ENCODE measurements at regions not wholly inside any gene's neighbourhood (a gene's known extent, or its start where the extent isn't known, plus 50 kb on each side); places are given as distances from the start of the nearest gene placed in this dataset.
"Not testable (repeated sequence)": the region's sequence is repeated elsewhere in the genome, so short reads cannot be mapped to it uniquely, and the experiment has no call there.

DNA sequence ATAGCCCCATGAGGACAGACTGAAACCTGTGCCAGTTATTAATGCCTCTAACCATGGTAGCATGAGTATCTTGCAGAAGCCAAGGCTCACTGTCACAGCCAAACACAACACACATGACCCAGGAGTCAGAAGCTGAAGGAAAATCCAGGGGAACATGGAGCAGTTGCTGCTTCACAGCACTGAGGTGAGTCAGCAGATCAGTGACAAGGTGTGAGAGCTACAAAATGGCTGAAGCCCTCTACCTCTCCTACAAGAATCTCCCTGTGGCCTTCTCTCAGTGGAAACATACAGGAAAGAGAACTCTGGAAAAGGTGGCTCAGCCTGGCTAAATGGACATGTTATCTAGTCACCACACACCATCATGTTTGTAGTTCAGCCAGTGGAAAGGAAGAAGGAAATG, 93.5 kb downstream of the NAB1 start:
- DNase-seq (ENCODE audit: low read depth, low spot score) = no peak

DNA sequence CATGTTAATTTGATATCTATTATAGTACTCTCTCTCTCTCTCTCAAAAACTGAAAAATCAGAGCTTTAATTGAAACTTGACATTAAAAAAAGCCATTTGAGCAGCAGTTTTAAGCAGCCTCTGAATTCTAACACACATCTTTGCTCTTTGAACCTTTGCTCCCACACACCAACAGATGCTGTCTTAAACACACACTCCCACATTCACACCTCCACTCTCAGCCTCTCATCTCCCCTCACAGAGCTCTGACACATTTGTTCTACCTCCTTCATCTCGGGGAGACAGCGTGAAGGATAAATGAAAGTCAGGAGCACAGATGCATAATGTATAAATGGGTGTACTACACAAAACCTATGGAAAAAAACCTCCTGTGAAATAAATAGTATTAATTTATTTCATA, 95.2 kb downstream of the NAB1 start:
- no peak for DNase-seq (ENCODE audit: low read depth, low spot score)

GRCh38 chr2:190746971-190747761, 98.3 kb downstream of the NAB1 start:
- no peak for DNase-seq (ENCODE audit: low read depth, low spot score)

GRCh38 chr2:190748966-190749365, 100.1 kb downstream of the NAB1 start:
- peak; percentile 37 for DNase-seq (ENCODE audit: low read depth, low spot score)

- no peak for DNase-seq (ENCODE audit: low read depth, low spot score)
Observed at GRCh38 chr2:190755772-190756415, 107.0 kb downstream of the NAB1 start.

- peak; percentile 66 for DNase-seq (ENCODE audit: low read depth, low spot score)
Observed at GRCh38 chr2:190759749-190760213, 110.9 kb downstream of the NAB1 start.

- not testable (repeated sequence) for DNase-seq (ENCODE audit: low read depth, low spot score)
Observed at GRCh38 chr2:190760353-190761150, 111.7 kb downstream of the NAB1 start.

GRCh38 chr2:190761216-190761615, 112.3 kb downstream of the NAB1 start:
- not testable (repeated sequence) for DNase-seq (ENCODE audit: low read depth, low spot score)

DNA sequence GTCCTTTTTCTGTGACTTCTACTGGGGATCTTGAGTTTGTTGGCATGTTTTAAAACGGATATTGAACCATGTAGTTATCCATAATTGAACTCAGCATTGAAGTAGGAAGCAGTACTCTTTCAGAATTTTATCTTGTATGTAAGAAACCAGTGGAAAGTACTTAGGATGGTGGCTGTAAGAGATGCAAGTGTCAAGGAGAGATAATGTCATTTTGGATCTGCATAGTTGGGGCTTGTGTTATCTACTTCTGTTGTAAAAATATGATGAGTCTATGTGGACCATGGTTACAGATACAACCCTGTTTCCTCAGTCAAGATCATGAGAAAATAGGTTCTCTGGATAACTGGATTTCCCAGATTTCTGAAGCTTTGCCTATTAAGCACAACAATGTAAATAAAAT, 113.7 kb downstream of the NAB1 start:
- DNase-seq (ENCODE audit: low read depth, low spot score) = no peak

- DNase-seq (ENCODE audit: low read depth, low spot score) = no peak
Observed at GRCh38 chr2:190763100-190763499, 114.2 kb downstream of the NAB1 start.

GRCh38 chr2:190763901-190764514, 115.1 kb downstream of the NAB1 start:
- no peak for DNase-seq (ENCODE audit: low read depth, low spot score)

GRCh38 chr2:190765386-190766173, 115.0 kb upstream of the GLS start:
- DNase-seq (ENCODE audit: low read depth, low spot score) = no peak

GRCh38 chr2:190766174-190766572, 114.4 kb upstream of the GLS start:
- no peak for DNase-seq (ENCODE audit: low read depth, low spot score)

- DNase-seq (ENCODE audit: low read depth, low spot score) = no peak
Observed at GRCh38 chr2:190766595-190766994, 114.0 kb upstream of the GLS start.

- DNase-seq (ENCODE audit: low read depth, low spot score) = no peak
Observed at GRCh38 chr2:190767821-190768220, 112.8 kb upstream of the GLS start.

DNA sequence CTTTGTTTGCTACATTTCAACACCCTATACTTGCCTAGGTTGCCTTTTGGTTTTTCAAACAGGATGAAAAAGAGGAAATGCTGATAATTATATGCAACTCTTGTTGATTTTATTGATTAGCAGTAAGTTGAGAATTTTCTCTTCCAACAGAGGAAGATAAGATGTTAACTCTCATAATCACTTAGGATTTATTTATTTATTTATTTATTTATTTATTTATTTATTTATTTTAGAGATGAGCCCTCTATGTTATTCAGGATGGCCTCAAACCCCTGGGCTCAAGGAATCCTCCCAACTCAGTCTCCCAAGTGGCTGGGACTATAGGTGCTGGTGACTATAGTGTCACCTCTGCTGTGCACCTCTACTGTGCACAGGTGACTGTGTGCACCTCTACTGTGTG, 111.4 kb upstream of the GLS start:
- DNase-seq (ENCODE audit: low read depth, low spot score) = no peak

- DNase-seq (ENCODE audit: low read depth, low spot score) = no peak
Observed at GRCh38 chr2:190771726-190772125, 108.9 kb upstream of the GLS start.

- no peak for DNase-seq (ENCODE audit: low read depth, low spot score)
Observed at GRCh38 chr2:190780594-190780993, 100.0 kb upstream of the GLS start.

DNA sequence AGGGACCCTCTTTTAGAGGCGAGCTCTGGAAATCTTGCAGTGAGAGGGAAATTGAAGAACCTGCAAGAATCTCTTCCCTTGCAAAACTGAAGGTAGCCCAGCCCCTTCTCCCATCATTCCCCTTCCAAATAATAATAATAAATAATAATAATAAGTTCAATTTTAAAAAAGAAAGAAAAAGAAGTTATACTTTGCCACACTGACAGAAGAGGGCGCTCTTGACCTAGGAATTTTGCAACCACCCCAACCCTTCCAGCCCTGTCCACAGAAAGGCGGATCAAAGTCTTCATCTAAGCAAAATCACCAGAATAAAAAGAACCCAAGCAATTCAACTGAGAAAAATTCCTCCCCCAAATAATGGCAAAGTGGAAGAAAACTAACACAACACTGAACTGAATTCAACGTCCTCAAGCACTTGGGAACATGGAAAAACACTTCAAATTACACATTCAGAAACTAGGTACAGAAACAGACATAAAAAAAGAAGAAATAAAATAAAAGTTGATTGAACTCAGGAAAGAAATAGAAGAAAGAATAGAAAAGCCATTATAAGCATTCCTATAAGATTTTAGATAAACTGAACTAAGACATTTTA, 98.9 kb upstream of the GLS start:
- DNase-seq (ENCODE audit: low read depth, low spot score) = peak; percentile 43

DNA sequence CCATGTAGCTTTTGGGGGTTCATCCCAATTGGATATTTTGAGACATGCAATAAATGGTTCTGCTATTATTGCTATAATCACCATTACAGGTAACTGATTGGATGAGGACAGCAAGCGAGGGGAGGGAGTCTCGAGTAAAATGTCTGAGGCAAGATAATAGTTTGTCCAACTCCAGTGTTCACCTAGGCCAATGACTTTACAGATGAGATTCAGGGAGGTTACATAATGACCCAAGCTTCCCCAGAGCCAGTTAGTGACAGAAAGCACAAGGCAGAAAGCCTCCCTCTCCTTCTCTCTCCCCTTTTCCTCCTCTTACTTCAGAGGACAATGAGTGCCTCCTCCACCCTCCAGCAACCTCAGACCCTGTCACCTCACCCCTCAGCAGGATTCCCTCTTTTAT, 98.4 kb upstream of the GLS start:
- no peak for DNase-seq (ENCODE audit: low read depth, low spot score)
